Heart right ventricle (tissue), 16 donors: ENCODE measurements at regions not wholly inside any gene's neighbourhood (a gene's known extent, or its start where the extent isn't known, plus 50 kb on each side); places are given as distances from the start of the nearest gene placed in this dataset.

Experiments
- ATAC-seq, 8 donors: fragments of 200-7000 bp; cut with Tn5 transposase; one replicate each; pipeline ENCODE4 v1.9.1; 2020; ENCODE audit warnings: mild to moderate bottlenecking in 8 of 8, moderate library complexity in 8 of 8, moderate number of reproducible peaks in 1 of 8
- DNase-seq, 2 donors: peaks; one replicate each; pipeline ENCODE4 v3.0.0-alpha.2; 2020
- H3K27ac ChIP-seq, 10 donors: fragments of 200-600 bp; sonication (generic) in 2 of 10; one replicate each; pipeline versions ENCODE4 v1.5.0 to v1.8.0; 2020 to 2022; ENCODE audit warnings: mild to moderate bottlenecking in 3 of 10
- H3K27me3 ChIP-seq, 7 donors: fragments of 200-600 bp; one replicate each; pipeline ENCODE4 v1.8.0; 2021 to 2022; ENCODE audit warnings: mild to moderate bottlenecking in 2 of 7
- H3K36me3 ChIP-seq, 9 donors: fragments of 200-600 bp; sonication (generic) in 1 of 9; one replicate each; pipeline versions ENCODE4 v1.5.0 to v1.8.0; 2020 to 2022; ENCODE audit warnings: mild to moderate bottlenecking in 2 of 9
- H3K4me1 ChIP-seq, 9 donors: fragments of 200-600 bp; sonication (generic) in 1 of 9; one replicate each; pipeline versions ENCODE4 v1.5.0 to v1.8.0; 2020 to 2022; ENCODE audit warnings: mild to moderate bottlenecking in 4 of 9
- H3K4me3 ChIP-seq, 10 donors: fragments of 200-600 bp; sonication (generic) in 2 of 10; one replicate each; pipeline versions ENCODE4 v1.5.0 to v1.8.0; 2020 to 2022; ENCODE audit warnings: mild to moderate bottlenecking in 7 of 10, moderate library complexity in 2 of 10
- H3K9me3 ChIP-seq, 11 donors: fragments of 200-600 bp in 10 of 11; sonication (generic) in 2 of 11; one replicate each; pipeline versions ENCODE4 v1.5.0 to v1.8.0; 2013 to 2022; ENCODE audit warnings: mild to moderate bottlenecking in 2 of 11, control low read depth in 1 of 11, moderate library complexity in 1 of 11
- CTCF ChIP-seq, 9 donors: fragments of 200-600 bp; sonication (generic) in 2 of 9; IDR thresholded peaks; one replicate each; pipeline versions ENCODE4 v1.5.0 to v1.8.0; 2021 to 2022; ENCODE audit warnings: antibody characterized with exemption in 9 of 9, mild to moderate bottlenecking in 5 of 9, moderate library complexity in 1 of 9
- WGBS, 2 donors: extraction: QIAGEN DNeasy Blood & Tissue Kit; methylation state at CpG; one replicate each; pipeline ENCODE4 v1.1.7; 2013; ENCODE audit warnings: inconsistent platforms in 1 of 2; 5-methylcytosine and 5-hydroxymethylcytosine counted together
- intact Hi-C, 10 donors: fragments of 100-400 bp; cut with DNase I; formaldehyde crosslinking; loops; one replicate each; pipeline versions ENCODE4 v1.11.1 to v1.14.2; 2022
- donor health status: Arrhythmogenic right ventricular cardiomyopathy.
- donor health status: ischemic (EF 13 %, LVEDD 7.1; RV severe dilation, severe dysfunction).
- donor health status: healthy with polysubstance abuse.
- donor health status: DM: no; HTN: yes; CAD: no.
- donor health status: DM: no; HTN: no; CAD: no.
- donor health status: ischemic (EF 25% LVEDD 6.9; RV normal size, moderate dysfunction).
- donor health status: ischemic (EF 25% LVEDD 5.7; RV mildly dilated, moderate dysfunction).
- donor health status: healthy.
- donor health status: DM: yes; HTN: yes; CAD: no.
- donor health status: Ischemic cardiomyopathy.
- donor health status: ischemic (EF 35%, LVEDD 5.7; RV mildly dilated, moderate dysfunction).
- donor health status: nonischemic (EF 11% LVEDD 7.7; RV severe dilation, severe dysfunction).
- donor health status: DM: yes; HTN: yes; CAD: no.
- donor health status: PGD.
- donor health status: ischemic (EF 29% LVEDD 5.4; RV normal size, mild dysfunction).
- donor health status: nonischemic (EF 23%, LVEDD 6.1; RV moderate dilation, normal function).

- TF ChIP-seq CTCF (IDR thresholded peaks at IDR 0.05): no peak
- H3K27me3 ChIP-seq: no peaks in the 10 kb centered on the region
- H3K4me3 ChIP-seq: no peak overlapping the region
- intact Hi-C loops: loop anchor here in 5 of 10 donors (2.0 to 10.0 kb wide), 12 partner anchors 58 to 180 kb away; partner anchors contain the start of gene NEURL1B (in 2 of the 5)
- 53 to 54% methylated on average over 8 of the region's 8 CpGs for WGBS, 2 donors
- peaks cover 18 to 80% (median 56%) of the 10 kb centered on the region in 9 donors for H3K4me1 ChIP-seq
- no peaks in the 10 kb centered on the region for H3K9me3 ChIP-seq
- peak overlapping the region; percentile 81 to 96 (median 87) for H3K27ac ChIP-seq
- H3K36me3 ChIP-seq: no peaks in the 10 kb centered on the region
- ATAC-seq (peak in 7 of 8 donors; percentile 7 to 43 (median 23)), DNase-seq (peak in 1 of 2 donors; percentile 30)
Measured at GRCh38 chr5:172584638-172585037, 56.4 kb upstream of the NEURL1B start.

GRCh38 chr5:172583931-172584511, 57.0 kb upstream of the NEURL1B start:
- H3K4me3 ChIP-seq: no peak overlapping the region
- H3K27ac ChIP-seq: peak overlapping the region; percentile 81 to 96 (median 87)
- intact Hi-C loops: loop anchor here in 5 of 10 donors (2.0 to 10.0 kb wide), 11 partner anchors 58 to 181 kb away; partner anchors contain the start of gene NEURL1B (in 1 of the 5)
- 38 to 48% methylated on average over 7 of the region's 7 CpGs for WGBS, 2 donors
- peak; percentile 72 to 85 for DNase-seq
- ATAC-seq: peak; percentile 70 to 91 (median 84)
- H3K9me3 ChIP-seq: no peaks in the 10 kb centered on the region
- TF ChIP-seq CTCF (IDR thresholded peaks at IDR 0.05): no peak
- peaks cover 24 to 86% (median 59%) of the 10 kb centered on the region in 9 donors for H3K4me1 ChIP-seq
- no peaks in the 10 kb centered on the region for H3K36me3 ChIP-seq
- no peaks in the 10 kb centered on the region for H3K27me3 ChIP-seq

GRCh38 chr5:172582940-172583339, 58.1 kb upstream of the NEURL1B start:
- peaks cover 25 to 83% (median 59%) of the 10 kb centered on the region in 9 donors for H3K4me1 ChIP-seq
- H3K27ac ChIP-seq: peak overlapping the region; percentile 81 to 96 (median 87)
- H3K9me3 ChIP-seq: no peaks in the 10 kb centered on the region
- H3K27me3 ChIP-seq: no peaks in the 10 kb centered on the region
- ATAC-seq (no peak), DNase-seq (no peak)
- intact Hi-C loops: loop anchor here in 5 of 10 donors (5.0 to 10.0 kb wide), 7 partner anchors 59 to 182 kb away; partner anchors contain the start of gene NEURL1B (in 1 of the 5)
- H3K36me3 ChIP-seq: no peaks in the 10 kb centered on the region
- WGBS, 2 donors: 94 to 98% methylated on average over 6 of the region's 6 CpGs
- H3K4me3 ChIP-seq: no peak overlapping the region
- no peak for TF ChIP-seq CTCF (IDR thresholded peaks at IDR 0.05)

GRCh38 chr5:172581315-172581714, 59.7 kb upstream of the NEURL1B start:
- ATAC-seq: no peak
- Histone ChIP-seq H3K27me3 (no peaks in the 10 kb centered on the region), H3K36me3 (no peaks in the 10 kb centered on the region), H3K27ac (peak overlapping the region in 2 of 10 donors; percentile 29 to 95), H3K9me3 (no peaks in the 10 kb centered on the region), H3K4me1 (peaks cover 22 to 74% (median 46%) of the 10 kb centered on the region in 9 donors), H3K4me3 (no peak overlapping the region)
- TF ChIP-seq CTCF (IDR thresholded peaks at IDR 0.05): no peak
- DNase-seq: no peak
- WGBS, 2 donors: 49 to 59% methylated on average over 4 of the region's 4 CpGs
- intact Hi-C loops: loop anchor here in 5 of 10 donors (5.0 to 10.0 kb wide), 7 partner anchors 61 to 183 kb away; partner anchors contain the start of gene NEURL1B (in 1 of the 5)
